ENCODE measurements at regions not wholly inside any gene's neighbourhood (a gene's known extent, or its start where the extent isn't known, plus 50 kb on each side); places are given as distances from the start of the nearest gene placed in this dataset.
A peak's percentile ranks its signal among the peaks of the same experiment; 100 is the strongest.
"Not testable (repeated sequence)": the region's sequence is repeated elsewhere in the genome, so short reads cannot be mapped to it uniquely, and the experiment has no call there.

- not testable (repeated sequence) for H3K9ac ChIP-seq (ENCODE audit: insufficient read length, low read depth)
These were observed 222.7 kb downstream of the OTOP1 start for GRCh38 chr4:4004036-4004435.

DNA sequence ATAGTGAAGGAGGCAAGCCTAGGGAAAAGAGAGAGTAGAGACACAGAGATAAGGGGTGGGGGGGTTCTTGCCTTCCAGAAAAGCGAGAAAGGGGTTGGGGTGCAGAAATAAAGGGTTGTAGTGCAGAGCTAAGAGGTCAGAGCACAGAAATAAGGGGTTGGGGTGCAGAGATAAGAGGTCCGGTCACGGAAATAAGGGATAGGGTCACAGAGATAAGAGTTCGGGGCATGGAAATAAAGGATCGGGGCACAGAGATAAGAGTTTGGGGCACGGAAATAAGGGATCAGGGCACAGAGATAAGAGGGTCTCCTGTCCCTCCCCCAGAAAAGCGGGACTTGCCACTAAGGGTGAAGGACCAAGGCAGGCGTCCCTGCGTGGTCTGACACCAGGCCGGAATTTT is 222.0 kb downstream of the OTOP1 start:
- not testable (repeated sequence) for H3K4me3 ChIP-seq (ENCODE audit: insufficient read length, low read depth); H3K4me1 ChIP-seq (ENCODE audit: insufficient read depth, insufficient read length); H3K9me3 ChIP-seq (ENCODE audit: insufficient read depth, low read length); H3K9ac ChIP-seq (ENCODE audit: insufficient read length, low read depth); H3K27me3 ChIP-seq (ENCODE audit: insufficient read depth, insufficient read length); DNase-seq (ENCODE audit: low read depth, low spot score); H3K36me3 ChIP-seq (ENCODE audit: insufficient read depth, insufficient read length, low read length)

More at GRCh38 chr4:4004036-4004435, 222.7 kb downstream of the OTOP1 start:
- DNase-seq (ENCODE audit: low read depth, low spot score); H3K36me3 ChIP-seq (ENCODE audit: insufficient read depth, insufficient read length, low read length); H3K9me3 ChIP-seq (ENCODE audit: insufficient read depth, low read length); H3K27me3 ChIP-seq (ENCODE audit: insufficient read depth, insufficient read length); H3K4me3 ChIP-seq (ENCODE audit: insufficient read length, low read depth); H3K4me1 ChIP-seq (ENCODE audit: insufficient read depth, insufficient read length): not testable (repeated sequence)

DNA sequence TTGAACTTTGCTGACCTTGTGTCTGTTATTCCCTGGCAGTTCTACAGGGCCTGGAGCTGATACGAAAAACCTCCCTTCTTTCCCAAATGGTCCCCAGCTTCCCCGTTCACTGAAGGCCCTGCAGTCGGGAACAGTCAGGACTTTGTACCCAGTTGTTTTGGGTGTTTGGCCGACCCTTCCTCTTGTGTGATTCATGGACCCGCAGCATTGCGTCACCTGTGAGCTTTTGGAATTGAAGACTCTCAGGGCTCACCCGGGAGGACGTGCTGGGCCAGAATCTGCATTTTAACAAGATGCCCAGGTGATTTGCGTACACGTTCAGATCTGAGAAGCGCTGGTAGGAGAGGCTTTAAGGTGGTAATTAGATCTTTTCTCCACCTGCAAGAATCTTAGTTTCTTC is 220.4 kb downstream of the OTOP1 start:
- H3K4me3 ChIP-seq (ENCODE audit: insufficient read length, low read depth); H3K36me3 ChIP-seq (ENCODE audit: insufficient read depth, insufficient read length, low read length): not testable (repeated sequence)

DNA sequence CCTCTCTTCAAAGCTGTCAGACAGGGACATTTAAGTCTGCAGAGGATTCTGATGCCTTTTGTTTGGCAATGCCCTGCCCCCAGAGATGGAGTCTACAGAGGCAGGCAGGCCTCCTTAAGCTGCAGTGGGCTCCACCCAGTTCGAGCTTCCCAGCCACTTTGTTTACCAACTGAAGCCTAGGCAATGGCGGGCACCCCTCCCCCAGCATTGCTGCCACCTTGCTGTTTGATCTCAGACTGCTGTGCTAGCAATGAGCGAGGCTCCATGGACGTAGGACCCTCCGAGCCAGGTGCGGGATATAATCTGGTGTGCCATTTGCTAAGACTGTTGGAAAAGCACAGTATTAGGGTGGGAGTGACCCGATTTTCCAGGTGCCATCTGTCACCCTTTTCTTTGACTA is 207.7 kb downstream of the OTOP1 start:
- H3K36me3 ChIP-seq (ENCODE audit: insufficient read depth, insufficient read length, low read length); H3K27me3 ChIP-seq (ENCODE audit: insufficient read depth, insufficient read length); H3K4me3 ChIP-seq (ENCODE audit: insufficient read length, low read depth); H3K9ac ChIP-seq (ENCODE audit: insufficient read length, low read depth); H3K9me3 ChIP-seq (ENCODE audit: insufficient read depth, low read length); H3K4me1 ChIP-seq (ENCODE audit: insufficient read depth, insufficient read length): not testable (repeated sequence)
- DNase-seq (ENCODE audit: low read depth, low spot score): peak; percentile 44

More for the DNA sequence above, 220.4 kb downstream of the OTOP1 start:
- not testable (repeated sequence) for H3K9ac ChIP-seq (ENCODE audit: insufficient read length, low read depth); H3K4me1 ChIP-seq (ENCODE audit: insufficient read depth, insufficient read length); DNase-seq (ENCODE audit: low read depth, low spot score); H3K9me3 ChIP-seq (ENCODE audit: insufficient read depth, low read length); H3K27me3 ChIP-seq (ENCODE audit: insufficient read depth, insufficient read length)

- not testable (repeated sequence) for H3K9me3 ChIP-seq (ENCODE audit: insufficient read depth, low read length); H3K4me1 ChIP-seq (ENCODE audit: insufficient read depth, insufficient read length); H3K36me3 ChIP-seq (ENCODE audit: insufficient read depth, insufficient read length, low read length); DNase-seq (ENCODE audit: low read depth, low spot score); H3K9ac ChIP-seq (ENCODE audit: insufficient read length, low read depth); H3K27me3 ChIP-seq (ENCODE audit: insufficient read depth, insufficient read length); H3K4me3 ChIP-seq (ENCODE audit: insufficient read length, low read depth)
These were observed 205.6 kb downstream of the OTOP1 start for GRCh38 chr4:4021161-4021560.

GRCh38 chr4:4026708-4027107 is 200.0 kb downstream of the OTOP1 start:
- H3K9me3 ChIP-seq (ENCODE audit: insufficient read depth, low read length): peaks cover 11% of the 10 kb centered on the region
- H3K27me3 ChIP-seq (ENCODE audit: insufficient read depth, insufficient read length); DNase-seq (ENCODE audit: low read depth, low spot score); H3K4me1 ChIP-seq (ENCODE audit: insufficient read depth, insufficient read length); H3K4me3 ChIP-seq (ENCODE audit: insufficient read length, low read depth); H3K36me3 ChIP-seq (ENCODE audit: insufficient read depth, insufficient read length, low read length); H3K9ac ChIP-seq (ENCODE audit: insufficient read length, low read depth): not testable (repeated sequence)

DNA sequence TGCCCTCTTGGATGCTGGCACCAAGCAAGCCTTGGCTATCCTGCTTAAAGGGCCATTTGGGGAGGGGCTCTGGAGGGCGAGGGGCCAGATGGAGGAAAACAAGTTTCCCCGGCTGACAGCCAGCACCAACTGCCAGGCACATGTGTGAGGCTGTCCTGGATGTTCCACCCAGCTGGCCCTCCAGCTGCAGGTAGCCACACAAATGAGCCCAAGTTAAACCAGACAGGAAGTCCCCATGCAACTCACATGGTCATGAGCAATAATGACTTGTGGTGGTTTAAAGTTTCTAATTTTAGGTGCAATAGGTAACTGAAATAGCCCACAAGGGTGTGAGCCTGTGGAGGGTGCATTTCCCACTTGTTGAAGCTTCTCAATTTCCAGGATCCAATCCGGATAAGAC is 198.0 kb downstream of the OTOP1 start:
- H3K27me3 ChIP-seq (ENCODE audit: insufficient read depth, insufficient read length); H3K9me3 ChIP-seq (ENCODE audit: insufficient read depth, low read length); H3K36me3 ChIP-seq (ENCODE audit: insufficient read depth, insufficient read length, low read length); DNase-seq (ENCODE audit: low read depth, low spot score); H3K9ac ChIP-seq (ENCODE audit: insufficient read length, low read depth); H3K4me3 ChIP-seq (ENCODE audit: insufficient read length, low read depth); H3K4me1 ChIP-seq (ENCODE audit: insufficient read depth, insufficient read length): not testable (repeated sequence)

GRCh38 chr4:4030509-4030908 is 196.2 kb downstream of the OTOP1 start:
- not testable (repeated sequence) for H3K4me1 ChIP-seq (ENCODE audit: insufficient read depth, insufficient read length); H3K9ac ChIP-seq (ENCODE audit: insufficient read length, low read depth); DNase-seq (ENCODE audit: low read depth, low spot score); H3K36me3 ChIP-seq (ENCODE audit: insufficient read depth, insufficient read length, low read length); H3K4me3 ChIP-seq (ENCODE audit: insufficient read length, low read depth); H3K9me3 ChIP-seq (ENCODE audit: insufficient read depth, low read length); H3K27me3 ChIP-seq (ENCODE audit: insufficient read depth, insufficient read length)

GRCh38 chr4:4031446-4032135 is 195.1 kb downstream of the OTOP1 start:
- not testable (repeated sequence) for H3K9me3 ChIP-seq (ENCODE audit: insufficient read depth, low read length); H3K36me3 ChIP-seq (ENCODE audit: insufficient read depth, insufficient read length, low read length); DNase-seq (ENCODE audit: low read depth, low spot score); H3K4me3 ChIP-seq (ENCODE audit: insufficient read length, low read depth); H3K9ac ChIP-seq (ENCODE audit: insufficient read length, low read depth); H3K27me3 ChIP-seq (ENCODE audit: insufficient read depth, insufficient read length); H3K4me1 ChIP-seq (ENCODE audit: insufficient read depth, insufficient read length)

- H3K9me3 ChIP-seq (ENCODE audit: insufficient read depth, low read length); H3K4me1 ChIP-seq (ENCODE audit: insufficient read depth, insufficient read length); H3K27me3 ChIP-seq (ENCODE audit: insufficient read depth, insufficient read length); DNase-seq (ENCODE audit: low read depth, low spot score); H3K9ac ChIP-seq (ENCODE audit: insufficient read length, low read depth); H3K36me3 ChIP-seq (ENCODE audit: insufficient read depth, insufficient read length, low read length); H3K4me3 ChIP-seq (ENCODE audit: insufficient read length, low read depth): not testable (repeated sequence)
These were observed 194.4 kb downstream of the OTOP1 start for GRCh38 chr4:4032364-4032763.

GRCh38 chr4:4032801-4033605 is 193.7 kb downstream of the OTOP1 start:
- not testable (repeated sequence) for DNase-seq (ENCODE audit: low read depth, low spot score); H3K4me3 ChIP-seq (ENCODE audit: insufficient read length, low read depth); H3K4me1 ChIP-seq (ENCODE audit: insufficient read depth, insufficient read length); H3K36me3 ChIP-seq (ENCODE audit: insufficient read depth, insufficient read length, low read length); H3K27me3 ChIP-seq (ENCODE audit: insufficient read depth, insufficient read length); H3K9ac ChIP-seq (ENCODE audit: insufficient read length, low read depth); H3K9me3 ChIP-seq (ENCODE audit: insufficient read depth, low read length)

Data from NT2/D1 (cell line).